H1 (cell line): ENCODE measurements at regions not wholly inside any gene's neighbourhood (a gene's known extent, or its start where the extent isn't known, plus 50 kb on each side); places are given as distances from the start of the nearest gene placed in this dataset.

Experiments
- GTF2F1 ChIP-seq: IDR thresholded peaks from 2 replicates; pipeline ENCODE4 v1.6.1; 2012; ENCODE audit warnings: low read depth, low read length, improper control_type of control experiment, borderline replicate concordance
- USF2 ChIP-seq: IDR thresholded peaks from 2 replicates; pipeline ENCODE4 v1.6.1; 2011; ENCODE audit warnings: low read length, improper control_type of control experiment

DNA sequence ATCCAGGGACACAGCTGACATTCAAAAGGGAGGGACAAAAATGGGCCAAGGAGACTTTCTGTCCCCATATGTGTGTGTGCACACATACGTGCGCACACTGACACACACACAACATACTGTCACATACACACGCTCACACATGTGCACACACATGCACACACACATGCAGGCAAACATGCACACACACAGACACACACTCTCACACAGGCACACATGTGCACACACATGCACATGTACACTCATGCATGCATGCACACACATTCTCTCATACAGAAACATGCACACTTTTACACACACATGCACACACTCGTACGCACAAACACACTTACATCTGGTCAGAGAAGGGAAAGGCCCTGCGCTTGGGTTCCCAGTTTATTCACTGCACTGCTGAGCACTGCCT is 155.1 kb upstream of the MKI67 start (continued):
- TF ChIP-seq GTF2F1 = no peak
- TF ChIP-seq USF2 = no peak
